GM21737 (cell line): ENCODE measurements at regions not wholly inside any gene's neighbourhood (a gene's known extent, or its start where the extent isn't known, plus 50 kb on each side); places are given as distances from the start of the nearest gene placed in this dataset.
"Not testable (repeated sequence)": the region's sequence is repeated elsewhere in the genome, so short reads cannot be mapped to it uniquely, and the experiment has no call there.

ENCODE experiments used
- ATAC-seq: cut with Tn5 transposase; IDR thresholded peaks from one replicate; pipeline ENCODE4 v1.9.1; 2021; ENCODE audit warnings: mild to moderate bottlenecking, moderate library complexity; ENCODE audit not compliant: unreplicated experiment

DNA sequence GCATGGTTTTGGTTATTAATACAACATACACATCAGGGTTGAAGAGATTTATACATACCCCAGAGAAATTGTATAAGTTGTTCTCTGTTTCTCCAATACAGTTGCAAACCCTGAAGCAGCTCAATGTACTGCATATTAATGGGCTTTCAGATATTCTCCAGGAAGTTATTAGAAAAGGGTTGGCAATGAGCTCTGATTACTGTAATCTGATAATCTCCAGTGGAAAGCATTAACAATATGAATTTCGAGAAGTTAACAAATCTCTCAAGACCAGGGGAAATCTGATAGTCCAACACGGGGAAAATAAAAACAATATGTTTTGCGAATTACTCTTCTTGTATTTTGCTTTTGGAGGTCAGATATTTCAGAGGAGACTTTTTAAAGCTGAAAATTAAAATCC, 950.1 kb downstream of the TBL1XR1 start:
- ATAC-seq, result no peak

GRCh38 chr3:176219970-176220369, 977.3 kb downstream of the TBL1XR1 start:
- no peak for ATAC-seq

DNA sequence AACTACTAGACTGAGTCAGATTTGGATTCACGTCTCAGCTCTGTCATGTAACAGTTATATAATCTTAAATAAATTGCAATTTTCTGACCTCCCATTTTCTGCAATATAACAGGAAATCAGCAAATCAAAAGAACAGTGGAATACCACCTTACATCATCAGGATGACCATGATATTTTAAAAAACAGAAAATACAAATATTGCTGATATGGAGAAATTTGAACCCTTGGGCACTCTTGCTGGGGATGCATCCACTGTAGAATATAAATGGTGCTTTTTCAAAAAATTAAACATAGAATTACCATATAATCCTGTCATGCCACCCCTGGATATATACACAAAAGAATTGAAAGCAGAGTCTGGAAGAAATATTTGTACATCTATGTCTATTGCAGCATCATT, 982.5 kb downstream of the TBL1XR1 start:
- ATAC-seq, result no peak

DNA sequence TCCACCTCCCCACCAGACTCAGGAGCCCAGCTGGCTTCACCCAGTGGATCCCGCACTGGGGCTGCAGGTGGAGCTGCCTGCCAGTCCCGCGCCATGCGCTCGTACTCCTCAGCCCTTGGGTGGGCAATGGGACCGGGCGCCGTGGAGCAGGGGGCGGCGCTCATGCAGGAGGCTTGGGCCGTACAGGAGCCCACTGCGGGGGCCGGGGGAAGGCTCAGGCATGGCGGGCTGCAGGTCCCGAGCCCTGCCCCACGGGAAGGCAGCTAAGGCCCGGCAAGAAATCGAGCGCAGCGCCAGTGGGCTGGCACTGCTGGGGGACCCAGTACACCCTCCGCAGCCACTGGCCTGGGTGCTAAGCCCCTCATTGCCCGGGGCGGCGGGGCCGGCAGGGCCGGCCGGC, 984.0 kb downstream of the TBL1XR1 start:
- ATAC-seq, result not testable (repeated sequence)

- ATAC-seq, result no peak
Measured at GRCh38 chr3:176208915-176209314, 988.4 kb downstream of the TBL1XR1 start.

- no peak for ATAC-seq
Measured at GRCh38 chr3:176208283-176208682, 989.0 kb downstream of the TBL1XR1 start.

- ATAC-seq, result no peak
Measured at GRCh38 chr3:176206809-176207208, 990.5 kb downstream of the TBL1XR1 start.

DNA sequence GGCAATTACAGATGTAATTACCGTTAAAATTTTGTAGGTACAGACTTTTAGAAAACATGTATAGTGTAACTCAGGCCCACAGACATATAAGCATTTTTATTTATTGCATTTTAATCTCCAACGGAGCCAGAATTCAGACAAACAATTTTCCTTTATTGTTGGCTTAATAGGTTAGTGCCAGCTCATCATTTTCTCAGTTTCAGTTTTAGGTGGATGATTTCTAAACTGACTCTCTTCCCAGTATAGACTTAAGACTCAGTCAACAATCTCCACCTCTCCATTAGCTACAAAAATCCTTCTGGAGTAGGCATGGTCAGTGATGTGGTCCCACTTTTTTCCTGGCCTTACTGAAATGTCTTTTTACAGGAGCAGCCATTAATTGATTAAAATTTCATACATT, 994.6 kb downstream of the TBL1XR1 start:
- ATAC-seq, result no peak

DNA sequence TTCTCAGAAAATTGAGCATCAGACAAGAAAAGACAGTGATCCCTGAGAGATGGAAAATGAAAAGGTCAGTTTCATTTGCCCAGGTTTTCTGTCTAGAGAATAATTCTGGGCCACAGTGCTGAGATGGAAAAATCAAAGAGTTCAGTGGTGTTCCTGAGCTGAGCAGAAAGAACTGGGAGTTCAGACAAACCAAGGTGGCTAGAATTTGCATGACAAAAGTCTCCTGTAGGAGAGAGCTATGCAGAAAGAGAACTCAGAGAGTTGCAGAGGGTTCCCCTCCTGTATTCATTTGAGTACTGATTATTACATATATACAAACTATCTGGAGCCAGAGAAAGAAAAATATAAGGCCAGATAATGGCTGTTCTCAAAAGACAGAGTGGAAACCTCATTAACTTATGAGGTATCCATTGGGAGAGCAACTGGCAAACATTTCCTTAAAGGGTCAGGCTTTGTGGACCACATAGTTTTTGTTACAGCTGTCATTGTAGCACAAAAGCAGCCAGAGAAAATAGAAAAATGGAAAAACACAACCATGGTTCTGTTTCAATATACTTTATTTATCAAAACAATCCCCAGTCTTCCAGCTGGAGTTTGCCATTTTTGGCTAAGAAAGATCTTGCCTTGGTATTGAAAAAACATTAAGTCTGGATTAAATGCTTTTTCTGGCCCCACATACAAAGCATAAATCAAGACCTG, 1004.1 kb downstream of the TBL1XR1 start:
- no peak for ATAC-seq

DNA sequence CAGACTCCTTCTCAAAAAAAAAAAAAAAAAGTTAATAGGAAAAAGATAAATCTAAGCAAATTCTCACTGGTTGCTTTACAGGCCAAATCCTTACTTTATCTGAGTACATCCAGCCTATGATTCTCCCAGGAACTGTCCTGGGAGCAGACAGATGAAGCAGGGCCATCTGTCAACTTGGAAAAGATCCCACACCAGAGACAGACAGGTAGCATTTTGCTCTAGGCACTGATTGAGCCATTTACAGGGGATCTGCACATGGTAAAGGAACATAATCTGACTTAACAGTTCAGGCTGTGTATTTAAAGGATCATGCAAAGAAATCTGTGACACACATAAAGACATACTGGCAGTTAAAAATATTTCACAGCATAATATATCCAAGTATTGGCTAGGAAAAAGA, 1006.5 kb downstream of the TBL1XR1 start:
- no peak for ATAC-seq

GRCh38 chr3:176183181-176183580, 1014.1 kb downstream of the TBL1XR1 start:
- no peak for ATAC-seq

GRCh38 chr3:176174060-176174459, 1023.2 kb downstream of the TBL1XR1 start:
- ATAC-seq, result no peak

- ATAC-seq, result no peak
Measured at GRCh38 chr3:176172492-176172891, 1024.8 kb downstream of the TBL1XR1 start.

DNA sequence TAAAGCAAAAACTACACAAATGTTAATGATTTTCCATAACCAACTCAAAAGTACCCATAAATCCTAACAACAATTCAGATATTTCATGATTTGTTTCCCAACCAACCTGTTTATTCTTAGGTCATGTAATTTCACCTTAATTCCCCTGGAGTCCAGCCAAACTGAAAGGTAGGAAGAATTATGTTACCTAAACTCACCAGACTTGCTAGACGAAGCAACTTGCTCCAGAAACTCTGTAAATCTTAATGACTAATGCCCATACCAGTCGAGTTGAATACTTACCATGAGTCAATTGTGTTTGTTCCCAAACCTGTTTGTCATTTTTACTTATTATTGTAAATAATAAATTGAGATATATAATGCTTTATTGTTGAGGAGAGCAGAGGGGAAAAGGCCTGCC, 1030.0 kb downstream of the TBL1XR1 start:
- ATAC-seq, result no peak

- ATAC-seq, result no peak
Measured at GRCh38 chr3:176160997-176161396, 1036.3 kb downstream of the TBL1XR1 start.

- ATAC-seq, result no peak
Measured at GRCh38 chr3:176159796-176160195, 1037.5 kb downstream of the TBL1XR1 start.

DNA sequence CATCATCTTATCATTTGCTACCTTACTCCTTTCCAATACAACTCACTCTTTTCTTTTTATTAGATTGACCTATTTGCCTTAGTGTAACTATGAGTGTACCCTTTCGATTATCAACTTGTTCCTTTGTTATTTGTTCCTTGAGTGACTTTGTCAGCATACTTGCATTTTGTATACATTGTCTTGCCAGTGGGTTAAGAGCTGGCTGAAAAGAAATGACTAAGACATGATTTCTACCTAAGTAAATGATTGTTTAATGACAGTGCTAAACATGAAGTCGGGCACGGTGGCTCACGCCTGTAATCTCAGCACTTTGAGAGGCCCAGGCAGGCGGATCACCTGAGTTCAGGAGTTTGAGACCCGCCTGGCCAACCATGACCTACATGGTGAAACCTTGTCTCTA, 1042.3 kb downstream of the TBL1XR1 start:
- no peak for ATAC-seq

- no peak for ATAC-seq
Measured at GRCh38 chr3:176149567-176149966, 1047.7 kb downstream of the TBL1XR1 start.

- no peak for ATAC-seq
Measured at GRCh38 chr3:176147251-176147650, 1050.0 kb downstream of the TBL1XR1 start.

DNA sequence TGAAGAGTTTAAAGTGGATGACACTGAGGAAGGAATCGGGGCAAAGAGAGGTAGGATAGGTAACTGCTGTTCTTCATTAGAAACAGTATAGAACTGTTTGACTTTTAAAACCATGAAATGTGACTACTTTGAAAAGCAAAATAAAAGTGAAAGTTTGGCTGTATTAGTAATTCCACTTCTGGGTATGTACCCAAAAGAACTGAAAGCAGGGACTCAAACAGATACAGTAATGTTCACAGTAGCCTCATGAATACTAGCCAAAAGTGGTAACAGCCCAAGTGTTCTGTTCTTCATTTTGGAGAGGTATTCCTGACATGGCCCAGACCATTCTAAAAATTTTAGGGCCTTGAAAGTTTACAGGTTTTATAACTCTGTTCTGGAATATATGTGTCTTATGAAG, 1055.4 kb downstream of the TBL1XR1 start:
- ATAC-seq, result no peak

DNA sequence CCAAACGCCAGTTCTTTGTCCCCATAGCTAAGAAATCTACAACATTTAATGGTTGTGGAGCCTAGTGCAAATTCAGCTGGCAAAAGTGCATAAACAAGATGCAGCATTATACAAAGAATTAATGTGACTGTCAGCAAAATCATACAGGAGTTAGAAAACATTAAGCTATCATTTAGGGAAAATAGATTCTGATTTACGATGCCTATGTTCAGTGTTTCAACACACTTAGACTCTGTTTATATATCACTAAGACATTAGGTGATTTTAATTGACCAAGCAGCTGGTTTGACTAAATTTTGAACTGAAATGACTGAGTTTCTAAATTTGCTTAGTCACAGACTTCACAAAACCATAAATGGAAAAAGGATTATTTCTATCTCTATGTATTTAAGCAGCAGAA, 1076.8 kb downstream of the TBL1XR1 start:
- ATAC-seq, result no peak

DNA sequence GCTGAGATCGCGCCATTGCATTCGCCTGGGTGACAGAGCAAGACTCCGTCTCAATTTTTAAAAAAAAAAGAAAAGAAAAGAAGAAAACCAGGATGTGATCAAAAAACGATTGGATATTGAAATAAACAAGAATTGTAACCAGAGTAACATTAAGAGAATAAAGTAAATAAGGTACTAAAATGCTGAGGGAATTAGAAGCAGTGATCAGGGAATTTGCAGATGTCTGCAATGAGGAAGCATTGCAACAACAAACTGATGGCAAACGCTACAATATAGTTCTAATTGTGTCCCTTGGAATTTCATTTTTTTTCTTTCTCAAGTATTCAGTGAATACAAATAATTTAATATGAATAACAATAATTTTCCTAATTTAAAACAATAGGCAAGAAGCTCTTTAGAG, 1077.5 kb downstream of the TBL1XR1 start:
- no peak for ATAC-seq

GRCh38 chr3:176106380-176106779, 1090.9 kb downstream of the TBL1XR1 start:
- no peak for ATAC-seq
